ENCODE measurements at regions not wholly inside any gene's neighbourhood (a gene's known extent, or its start where the extent isn't known, plus 50 kb on each side); places are given as distances from the start of the nearest gene placed in this dataset.

GRCh38 chr2:107634172-107634571 lies 192.5 kb upstream of the RGPD4 start:
- 97% methylated on average over 1 of the region's 1 CpG for WGBS (ENCODE audit: low lambda C conversion rate, missing lambda C conversion rate)
- TF ChIP-seq EZH2phosphoT487 (IDR thresholded peaks at IDR 0.05; ENCODE audit: low read depth, severe bottlenecking, unreplicated experiment) = no peak
- no peak for TF ChIP-seq EZH2 (IDR thresholded peaks at IDR 0.05; ENCODE audit: borderline replicate concordance)
- no peak for TF ChIP-seq CTCF (IDR thresholded peaks at IDR 0.05; ENCODE audit: poor library complexity)
- no peak overlapping the region for H3K27ac ChIP-seq
- H3K4me3 ChIP-seq = no peak overlapping the region
- H3K27me3 ChIP-seq = no peaks in the 10 kb centered on the region
- no peaks in the 10 kb centered on the region for H3K9me2 ChIP-seq (replicated peaks; ENCODE audit: insufficient read depth)
- H3K79me2 ChIP-seq = no peaks in the 10 kb centered on the region
- H4K20me1 ChIP-seq (ENCODE audit: insufficient read depth, poor library complexity, severe bottlenecking) = no peaks in the 10 kb centered on the region
- no peaks in the 10 kb centered on the region for H3K4me1 ChIP-seq (ENCODE audit: insufficient read depth)
- H2AFZ ChIP-seq = no peak overlapping the region
- H3K4me2 ChIP-seq = no peak overlapping the region
- DNase-seq (ENCODE audit: low spot score) = no peak
- H3K9me3 ChIP-seq (ENCODE audit: low read depth) = no peaks in the 10 kb centered on the region
- H3K36me3 ChIP-seq (replicated peaks; ENCODE audit: insufficient read depth, low read depth) = no peaks in the 10 kb centered on the region

GRCh38 chr2:107635883-107636282 lies 190.8 kb upstream of the RGPD4 start:
- H3K27me3 ChIP-seq = no peaks in the 10 kb centered on the region
- H3K9me2 ChIP-seq (replicated peaks; ENCODE audit: insufficient read depth) = no peaks in the 10 kb centered on the region
- no peaks in the 10 kb centered on the region for H3K9me3 ChIP-seq (ENCODE audit: low read depth)
- no peak for DNase-seq (ENCODE audit: low spot score)
- H3K36me3 ChIP-seq (replicated peaks; ENCODE audit: insufficient read depth, low read depth) = no peaks in the 10 kb centered on the region
- no peaks in the 10 kb centered on the region for H4K20me1 ChIP-seq (ENCODE audit: insufficient read depth, poor library complexity, severe bottlenecking)
- no peaks in the 10 kb centered on the region for H3K4me1 ChIP-seq (ENCODE audit: insufficient read depth)
- no peak for TF ChIP-seq EZH2 (IDR thresholded peaks at IDR 0.05; ENCODE audit: borderline replicate concordance)
- TF ChIP-seq CTCF (IDR thresholded peaks at IDR 0.05; ENCODE audit: poor library complexity) = no peak
- TF ChIP-seq EZH2phosphoT487 (IDR thresholded peaks at IDR 0.05; ENCODE audit: low read depth, severe bottlenecking, unreplicated experiment) = no peak
- no peaks in the 10 kb centered on the region for H3K79me2 ChIP-seq
- H3K4me2 ChIP-seq = no peak overlapping the region
- H3K27ac ChIP-seq = no peak overlapping the region
- H2AFZ ChIP-seq = no peak overlapping the region
- H3K4me3 ChIP-seq = no peak overlapping the region
- WGBS (ENCODE audit: low lambda C conversion rate, missing lambda C conversion rate) = 92% methylated on average over 3 of the region's 3 CpGs

- Histone ChIP-seq H4K20me1 (ENCODE audit: insufficient read depth, poor library complexity, severe bottlenecking) (no peaks in the 10 kb centered on the region), H3K27ac (no peak overlapping the region), H3K4me2 (no peak overlapping the region), H3K9me3 (ENCODE audit: low read depth) (no peaks in the 10 kb centered on the region), H3K4me3 (no peak overlapping the region), H3K9me2 (replicated peaks; ENCODE audit: insufficient read depth) (no peaks in the 10 kb centered on the region), H3K27me3 (no peaks in the 10 kb centered on the region), H3K36me3 (replicated peaks; ENCODE audit: insufficient read depth, low read depth) (no peaks in the 10 kb centered on the region), H3K79me2 (no peaks in the 10 kb centered on the region), H2AFZ (no peak overlapping the region), H3K4me1 (ENCODE audit: insufficient read depth) (no peaks in the 10 kb centered on the region)
- no peak for TF ChIP-seq CTCF (IDR thresholded peaks at IDR 0.05; ENCODE audit: poor library complexity)
- no peak for DNase-seq (ENCODE audit: low spot score)
These were observed 181.1 kb upstream of the RGPD4 start for GRCh38 chr2:107645586-107645985.

- Histone ChIP-seq H3K4me1 (ENCODE audit: insufficient read depth) (no peaks in the 10 kb centered on the region), H3K9me3 (ENCODE audit: low read depth) (no peaks in the 10 kb centered on the region), H3K4me3 (no peak overlapping the region), H3K36me3 (replicated peaks; ENCODE audit: insufficient read depth, low read depth) (no peaks in the 10 kb centered on the region), H3K4me2 (no peak overlapping the region), H2AFZ (no peak overlapping the region), H3K79me2 (no peaks in the 10 kb centered on the region), H4K20me1 (ENCODE audit: insufficient read depth, poor library complexity, severe bottlenecking) (no peaks in the 10 kb centered on the region), H3K9me2 (replicated peaks; ENCODE audit: insufficient read depth) (no peaks in the 10 kb centered on the region), H3K27ac (no peak overlapping the region), H3K27me3 (no peaks in the 10 kb centered on the region)
- DNase-seq (ENCODE audit: low spot score) = no peak
- TF ChIP-seq EZH2phosphoT487 (IDR thresholded peaks at IDR 0.05; ENCODE audit: low read depth, severe bottlenecking, unreplicated experiment) = no peak
- TF ChIP-seq CTCF (IDR thresholded peaks at IDR 0.05; ENCODE audit: poor library complexity) = no peak
- TF ChIP-seq EZH2 (IDR thresholded peaks at IDR 0.05; ENCODE audit: borderline replicate concordance) = no peak
- 77% methylated on average over 11 of the region's 11 CpGs for WGBS (ENCODE audit: low lambda C conversion rate, missing lambda C conversion rate)
These were observed 177.8 kb upstream of the RGPD4 start for GRCh38 chr2:107648781-107649404.

Data from hepatocyte (in vitro differentiated cells).